ENCODE measurements at regions not wholly inside any gene's neighbourhood (a gene's known extent, or its start where the extent isn't known, plus 50 kb on each side); places are given as distances from the start of the nearest gene placed in this dataset.

DNA sequence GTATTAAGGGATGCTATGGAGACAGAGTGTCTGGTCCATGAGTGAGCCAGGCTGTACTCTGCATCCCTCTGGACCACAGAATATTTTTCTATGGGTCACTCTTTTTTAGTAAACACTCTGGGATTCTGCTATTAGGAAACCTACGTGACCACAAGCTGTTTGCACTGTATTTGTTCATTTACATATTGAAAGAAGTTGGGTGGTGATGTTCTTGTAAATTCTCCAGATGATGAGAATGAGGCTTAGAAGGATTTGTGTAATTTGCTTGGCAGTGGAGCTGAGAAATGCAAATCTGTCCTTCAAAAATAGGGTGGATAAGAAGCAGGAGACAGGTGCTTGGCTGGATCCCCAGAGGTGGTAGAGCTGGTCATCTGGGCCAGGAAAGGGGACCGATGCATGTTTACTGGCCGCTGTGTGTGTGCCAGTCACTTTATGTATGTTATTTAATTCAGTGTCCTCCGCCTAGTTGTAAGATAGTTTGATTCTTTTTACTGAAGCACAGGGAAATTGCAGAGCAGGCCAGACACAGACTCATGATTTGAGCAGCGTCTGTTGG, 63.7 kb upstream of the HEPHL1 start:
- TF ChIP-seq, protein P1, sequence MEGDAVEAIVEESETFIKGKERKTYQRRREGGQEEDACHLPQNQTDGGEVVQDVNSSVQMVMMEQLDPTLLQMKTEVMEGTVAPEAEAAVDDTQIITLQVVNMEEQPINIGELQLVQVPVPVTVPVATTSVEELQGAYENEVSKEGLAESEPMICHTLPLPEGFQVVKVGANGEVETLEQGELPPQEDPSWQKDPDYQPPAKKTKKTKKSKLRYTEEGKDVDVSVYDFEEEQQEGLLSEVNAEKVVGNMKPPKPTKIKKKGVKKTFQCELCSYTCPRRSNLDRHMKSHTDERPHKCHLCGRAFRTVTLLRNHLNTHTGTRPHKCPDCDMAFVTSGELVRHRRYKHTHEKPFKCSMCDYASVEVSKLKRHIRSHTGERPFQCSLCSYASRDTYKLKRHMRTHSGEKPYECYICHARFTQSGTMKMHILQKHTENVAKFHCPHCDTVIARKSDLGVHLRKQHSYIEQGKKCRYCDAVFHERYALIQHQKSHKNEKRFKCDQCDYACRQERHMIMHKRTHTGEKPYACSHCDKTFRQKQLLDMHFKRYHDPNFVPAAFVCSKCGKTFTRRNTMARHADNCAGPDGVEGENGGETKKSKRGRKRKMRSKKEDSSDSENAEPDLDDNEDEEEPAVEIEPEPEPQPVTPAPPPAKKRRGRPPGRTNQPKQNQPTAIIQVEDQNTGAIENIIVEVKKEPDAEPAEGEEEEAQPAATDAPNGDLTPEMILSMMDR (IDR thresholded peaks at IDR 0.05) = no peak
- no peak for TF ChIP-seq EZH2 (IDR thresholded peaks at IDR 0.05; ENCODE audit: borderline replicate concordance, insufficient read depth, low read depth, low read length, poor library complexity, severe bottlenecking)

Measured in B cell (primary cell).